D341Med (cell line): ENCODE measurements at regions not wholly inside any gene's neighbourhood (a gene's known extent, or its start where the extent isn't known, plus 50 kb on each side); places are given as distances from the start of the nearest gene placed in this dataset.
A peak's percentile ranks its signal among the peaks of the same experiment; 100 is the strongest.

Experiments used
- DNase-seq: peaks from one replicate; pipeline ENCODE4 v3.0.0; 2012; ENCODE audit warnings: low spot score

- DNase-seq = no peak
These were observed 334.3 kb upstream of the MANEA start for GRCh38 chr6:95243053-95243452.

- no peak for DNase-seq
These were observed 332.6 kb upstream of the MANEA start for GRCh38 chr6:95244751-95245150.

- DNase-seq = no peak
These were observed 328.8 kb upstream of the MANEA start for GRCh38 chr6:95248499-95248898.

GRCh38 chr6:95249175-95249574 lies 328.2 kb upstream of the MANEA start:
- DNase-seq = no peak

- no peak for DNase-seq
These were observed 327.7 kb upstream of the MANEA start for GRCh38 chr6:95249661-95250060.

GRCh38 chr6:95263840-95264239 lies 313.5 kb upstream of the MANEA start:
- DNase-seq = no peak

GRCh38 chr6:95266537-95267258 lies 310.6 kb upstream of the MANEA start:
- no peak for DNase-seq

GRCh38 chr6:95274686-95275235 lies 302.6 kb upstream of the MANEA start:
- no peak for DNase-seq

GRCh38 chr6:95279616-95280015 lies 297.7 kb upstream of the MANEA start:
- DNase-seq = no peak

- DNase-seq = peak; percentile 69
These were observed 296.6 kb upstream of the MANEA start for GRCh38 chr6:95280686-95281273.

GRCh38 chr6:95285881-95286280 lies 291.5 kb upstream of the MANEA start:
- no peak for DNase-seq

GRCh38 chr6:95286874-95287273 lies 290.5 kb upstream of the MANEA start:
- peak; percentile 47 for DNase-seq

GRCh38 chr6:95288251-95288650 lies 289.1 kb upstream of the MANEA start:
- no peak for DNase-seq

GRCh38 chr6:95292011-95292410 lies 285.3 kb upstream of the MANEA start:
- no peak for DNase-seq

GRCh38 chr6:95293257-95293656 lies 284.1 kb upstream of the MANEA start:
- DNase-seq = no peak

GRCh38 chr6:95294043-95294442 lies 283.3 kb upstream of the MANEA start:
- DNase-seq = no peak

- no peak for DNase-seq
These were observed 267.8 kb upstream of the MANEA start for GRCh38 chr6:95309545-95309944.

- DNase-seq = peak; percentile 30
These were observed 259.2 kb upstream of the MANEA start for GRCh38 chr6:95318137-95318536.

- DNase-seq = peak; percentile 30
These were observed 256.2 kb upstream of the MANEA start for GRCh38 chr6:95321126-95321525.

GRCh38 chr6:95325916-95326315 lies 251.4 kb upstream of the MANEA start:
- no peak for DNase-seq

GRCh38 chr6:95328231-95328630 lies 249.1 kb upstream of the MANEA start:
- no peak for DNase-seq

- DNase-seq = no peak
These were observed 225.1 kb upstream of the MANEA start for GRCh38 chr6:95352064-95352795.

GRCh38 chr6:95354551-95354950 lies 222.8 kb upstream of the MANEA start:
- DNase-seq = no peak
